Neural crest cell (in vitro differentiated cells): ENCODE measurements at regions not wholly inside any gene's neighbourhood (a gene's known extent, or its start where the extent isn't known, plus 50 kb on each side); places are given as distances from the start of the nearest gene placed in this dataset.
"Not testable (repeated sequence)": the region's sequence is repeated elsewhere in the genome, so short reads cannot be mapped to it uniquely, and the experiment has no call there.

Experiments
- DNase-seq: peaks from one replicate; pipeline ENCODE4 v3.0.0; 2021; ENCODE audit warnings: low read depth, mixed read lengths, low spot score
- H3K27ac Mint-ChIP-seq: one replicate; pipeline ENCODE4 v1.8.0; 2021; ENCODE audit warnings: mild to moderate bottlenecking, mixed read lengths; ENCODE audit not compliant: unreplicated experiment
- H3K27me3 Mint-ChIP-seq: 2 replicates; pipeline ENCODE4 v1.8.0; 2021; ENCODE audit warnings: low read depth, mild to moderate bottlenecking, mixed read lengths
- H3K36me3 Mint-ChIP-seq: 2 replicates; pipeline ENCODE4 v1.8.0; 2021; ENCODE audit warnings: low read depth, mild to moderate bottlenecking, mixed read lengths
- H3K4me1 Mint-ChIP-seq: 2 replicates; pipeline ENCODE4 v1.8.0; 2021; ENCODE audit warnings: mixed read lengths
- H3K4me3 Mint-ChIP-seq: one replicate; pipeline ENCODE4 v1.8.0; 2021; ENCODE audit warnings: mild to moderate bottlenecking, mixed read lengths
- H3K9me3 Mint-ChIP-seq: 2 replicates; pipeline ENCODE4 v1.8.0; 2021; ENCODE audit warnings: mixed read lengths

GRCh38 chr21:6074935-6075334 is 4446.4 kb upstream of the TPTE start:
- H3K9me3 Mint-ChIP-seq, H3K36me3 Mint-ChIP-seq, H3K27ac Mint-ChIP-seq, H3K4me3 Mint-ChIP-seq, DNase-seq, H3K4me1 Mint-ChIP-seq, H3K27me3 Mint-ChIP-seq: not testable (repeated sequence)

- not testable (repeated sequence) for H3K9me3 Mint-ChIP-seq, H3K36me3 Mint-ChIP-seq, H3K4me3 Mint-ChIP-seq, H3K4me1 Mint-ChIP-seq, H3K27ac Mint-ChIP-seq, H3K27me3 Mint-ChIP-seq, DNase-seq
These were observed 4445.7 kb upstream of the TPTE start for GRCh38 chr21:6075627-6076208.

- not testable (repeated sequence) for H3K27me3 Mint-ChIP-seq, H3K4me1 Mint-ChIP-seq, DNase-seq, H3K36me3 Mint-ChIP-seq, H3K4me3 Mint-ChIP-seq, H3K9me3 Mint-ChIP-seq, H3K27ac Mint-ChIP-seq
These were observed 4444.0 kb upstream of the TPTE start for GRCh38 chr21:6077358-6077757.

- not testable (repeated sequence) for H3K9me3 Mint-ChIP-seq, H3K27me3 Mint-ChIP-seq, H3K36me3 Mint-ChIP-seq, H3K27ac Mint-ChIP-seq, H3K4me1 Mint-ChIP-seq, H3K4me3 Mint-ChIP-seq, DNase-seq
These were observed 4442.5 kb upstream of the TPTE start for GRCh38 chr21:6078902-6079301.

GRCh38 chr21:6080941-6081655 is 4440.3 kb upstream of the TPTE start:
- DNase-seq, H3K27ac Mint-ChIP-seq, H3K4me3 Mint-ChIP-seq, H3K9me3 Mint-ChIP-seq, H3K4me1 Mint-ChIP-seq, H3K36me3 Mint-ChIP-seq, H3K27me3 Mint-ChIP-seq: not testable (repeated sequence)

- not testable (repeated sequence) for DNase-seq, H3K4me3 Mint-ChIP-seq, H3K36me3 Mint-ChIP-seq, H3K4me1 Mint-ChIP-seq, H3K9me3 Mint-ChIP-seq, H3K27ac Mint-ChIP-seq, H3K27me3 Mint-ChIP-seq
These were observed 4439.2 kb upstream of the TPTE start for GRCh38 chr21:6082166-6082565.

GRCh38 chr21:6083574-6084120 is 4437.7 kb upstream of the TPTE start:
- H3K27ac Mint-ChIP-seq, DNase-seq, H3K36me3 Mint-ChIP-seq, H3K9me3 Mint-ChIP-seq, H3K4me3 Mint-ChIP-seq, H3K4me1 Mint-ChIP-seq, H3K27me3 Mint-ChIP-seq: not testable (repeated sequence)

- H3K4me3 Mint-ChIP-seq, H3K9me3 Mint-ChIP-seq, H3K36me3 Mint-ChIP-seq, H3K4me1 Mint-ChIP-seq, H3K27ac Mint-ChIP-seq, H3K27me3 Mint-ChIP-seq, DNase-seq: not testable (repeated sequence)
These were observed 4435.3 kb upstream of the TPTE start for GRCh38 chr21:6086038-6086437.

GRCh38 chr21:6087579-6088178 is 4433.7 kb upstream of the TPTE start:
- H3K9me3 Mint-ChIP-seq, DNase-seq, H3K27ac Mint-ChIP-seq, H3K4me1 Mint-ChIP-seq, H3K36me3 Mint-ChIP-seq, H3K4me3 Mint-ChIP-seq, H3K27me3 Mint-ChIP-seq: not testable (repeated sequence)

GRCh38 chr21:6090286-6090908 is 4431.0 kb upstream of the TPTE start:
- H3K27me3 Mint-ChIP-seq, H3K9me3 Mint-ChIP-seq, H3K4me3 Mint-ChIP-seq, H3K4me1 Mint-ChIP-seq, H3K36me3 Mint-ChIP-seq, DNase-seq, H3K27ac Mint-ChIP-seq: not testable (repeated sequence)

- not testable (repeated sequence) for H3K27ac Mint-ChIP-seq, DNase-seq, H3K27me3 Mint-ChIP-seq, H3K36me3 Mint-ChIP-seq, H3K4me3 Mint-ChIP-seq, H3K4me1 Mint-ChIP-seq, H3K9me3 Mint-ChIP-seq
These were observed 4429.9 kb upstream of the TPTE start for GRCh38 chr21:6091335-6092027.

GRCh38 chr21:6092401-6092800 is 4429.0 kb upstream of the TPTE start:
- not testable (repeated sequence) for DNase-seq, H3K4me3 Mint-ChIP-seq, H3K4me1 Mint-ChIP-seq, H3K9me3 Mint-ChIP-seq, H3K27me3 Mint-ChIP-seq, H3K36me3 Mint-ChIP-seq, H3K27ac Mint-ChIP-seq

- H3K4me1 Mint-ChIP-seq, H3K36me3 Mint-ChIP-seq, H3K27me3 Mint-ChIP-seq, DNase-seq, H3K4me3 Mint-ChIP-seq, H3K9me3 Mint-ChIP-seq, H3K27ac Mint-ChIP-seq: not testable (repeated sequence)
These were observed 4428.0 kb upstream of the TPTE start for GRCh38 chr21:6093419-6093818.
